ENCODE measurements at regions not wholly inside any gene's neighbourhood (a gene's known extent, or its start where the extent isn't known, plus 50 kb on each side); places are given as distances from the start of the nearest gene placed in this dataset.

DNA sequence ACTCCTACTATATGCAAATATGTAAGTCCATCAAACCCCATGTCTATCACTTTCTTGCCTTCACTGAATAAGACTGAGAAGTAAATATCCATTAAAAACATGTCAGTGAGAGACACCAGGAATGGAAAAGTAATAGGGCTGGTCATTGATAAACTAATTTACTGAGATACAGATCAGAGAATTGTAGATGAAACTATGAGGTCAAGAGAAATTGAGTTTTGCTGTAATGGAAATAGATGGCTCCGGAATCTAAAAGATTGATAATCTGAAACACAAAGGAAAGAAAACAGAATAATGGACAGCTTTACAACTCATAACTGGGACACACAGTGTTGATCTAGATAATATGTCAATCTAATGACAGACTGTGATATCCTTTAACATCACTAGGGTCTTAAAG, 1018.3 kb upstream of the RAG2 start:
- Mint-ChIP-seq H3K27ac (ENCODE audit: unreplicated experiment) (no peak overlapping the region), H3K36me3 (ENCODE audit: low read depth) (no peaks in the 10 kb centered on the region), H3K9me3 (ENCODE audit: low read depth) (peaks cover 3% of the 10 kb centered on the region), H3K4me1 (ENCODE audit: low read depth) (no peaks in the 10 kb centered on the region), H3K4me3 (ENCODE audit: unreplicated experiment) (no peak overlapping the region), H3K27me3 (ENCODE audit: low read depth) (no peaks in the 10 kb centered on the region)
- DNase-seq (ENCODE audit: low spot score) = no peak
- TF ChIP-seq, protein P1, sequence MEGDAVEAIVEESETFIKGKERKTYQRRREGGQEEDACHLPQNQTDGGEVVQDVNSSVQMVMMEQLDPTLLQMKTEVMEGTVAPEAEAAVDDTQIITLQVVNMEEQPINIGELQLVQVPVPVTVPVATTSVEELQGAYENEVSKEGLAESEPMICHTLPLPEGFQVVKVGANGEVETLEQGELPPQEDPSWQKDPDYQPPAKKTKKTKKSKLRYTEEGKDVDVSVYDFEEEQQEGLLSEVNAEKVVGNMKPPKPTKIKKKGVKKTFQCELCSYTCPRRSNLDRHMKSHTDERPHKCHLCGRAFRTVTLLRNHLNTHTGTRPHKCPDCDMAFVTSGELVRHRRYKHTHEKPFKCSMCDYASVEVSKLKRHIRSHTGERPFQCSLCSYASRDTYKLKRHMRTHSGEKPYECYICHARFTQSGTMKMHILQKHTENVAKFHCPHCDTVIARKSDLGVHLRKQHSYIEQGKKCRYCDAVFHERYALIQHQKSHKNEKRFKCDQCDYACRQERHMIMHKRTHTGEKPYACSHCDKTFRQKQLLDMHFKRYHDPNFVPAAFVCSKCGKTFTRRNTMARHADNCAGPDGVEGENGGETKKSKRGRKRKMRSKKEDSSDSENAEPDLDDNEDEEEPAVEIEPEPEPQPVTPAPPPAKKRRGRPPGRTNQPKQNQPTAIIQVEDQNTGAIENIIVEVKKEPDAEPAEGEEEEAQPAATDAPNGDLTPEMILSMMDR (IDR thresholded peaks at IDR 0.05) = no peak

DNA sequence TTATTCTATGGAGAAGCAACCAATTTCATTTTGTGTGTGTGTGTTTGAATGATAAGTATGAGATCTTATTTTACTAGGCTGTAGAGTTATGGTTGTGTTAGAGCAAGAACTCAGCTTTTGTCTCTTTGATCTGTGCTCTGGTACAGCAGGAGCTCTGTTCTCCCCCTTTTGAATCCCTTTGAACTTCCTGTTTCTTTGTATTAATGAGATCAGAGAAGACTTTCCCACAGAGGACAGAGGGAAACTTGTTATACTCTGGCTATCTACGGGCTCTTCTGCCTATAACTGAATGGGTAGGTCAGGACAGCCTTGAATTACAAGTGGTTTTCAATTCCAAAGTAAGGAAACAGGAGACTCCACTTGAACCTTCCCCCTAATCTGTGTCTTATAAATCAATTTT, 1015.0 kb upstream of the RAG2 start:
- Mint-ChIP-seq H3K27me3 (ENCODE audit: low read depth) (no peaks in the 10 kb centered on the region), H3K4me3 (ENCODE audit: unreplicated experiment) (no peak overlapping the region), H3K9me3 (ENCODE audit: low read depth) (no peaks in the 10 kb centered on the region), H3K4me1 (ENCODE audit: low read depth) (no peaks in the 10 kb centered on the region), H3K27ac (ENCODE audit: unreplicated experiment) (no peak overlapping the region), H3K36me3 (ENCODE audit: low read depth) (no peaks in the 10 kb centered on the region)
- no peak for DNase-seq (ENCODE audit: low spot score)
- TF ChIP-seq, protein P1 (IDR thresholded peaks at IDR 0.05) = no peak

DNA sequence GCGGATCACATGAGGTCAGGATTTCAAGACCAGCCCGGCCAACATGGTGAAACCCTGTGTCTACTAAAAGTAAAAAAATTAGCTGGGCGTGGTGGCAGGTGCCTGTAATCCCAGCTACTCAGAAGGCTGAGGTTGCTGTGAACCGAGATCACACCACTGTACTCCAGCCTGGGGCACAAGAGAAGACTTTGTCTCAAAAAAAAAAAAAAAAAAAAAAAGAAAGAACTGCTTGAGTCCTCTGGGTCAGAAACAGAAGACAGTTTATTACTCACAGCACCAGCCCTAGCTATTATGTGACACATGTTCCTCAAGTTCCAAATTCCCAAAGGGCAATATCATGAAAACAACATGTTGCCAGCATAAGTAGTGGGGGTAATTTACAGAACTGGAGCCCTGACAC, 1014.1 kb upstream of the RAG2 start:
- no peak for DNase-seq (ENCODE audit: low spot score)
- TF ChIP-seq, protein P1 (IDR thresholded peaks at IDR 0.05) = no peak
- Mint-ChIP-seq H3K4me1 (ENCODE audit: low read depth) (no peaks in the 10 kb centered on the region), H3K9me3 (ENCODE audit: low read depth) (no peaks in the 10 kb centered on the region), H3K4me3 (ENCODE audit: unreplicated experiment) (no peak overlapping the region), H3K27ac (ENCODE audit: unreplicated experiment) (no peak overlapping the region), H3K27me3 (ENCODE audit: low read depth) (no peaks in the 10 kb centered on the region), H3K36me3 (ENCODE audit: low read depth) (no peaks in the 10 kb centered on the region)

DNA sequence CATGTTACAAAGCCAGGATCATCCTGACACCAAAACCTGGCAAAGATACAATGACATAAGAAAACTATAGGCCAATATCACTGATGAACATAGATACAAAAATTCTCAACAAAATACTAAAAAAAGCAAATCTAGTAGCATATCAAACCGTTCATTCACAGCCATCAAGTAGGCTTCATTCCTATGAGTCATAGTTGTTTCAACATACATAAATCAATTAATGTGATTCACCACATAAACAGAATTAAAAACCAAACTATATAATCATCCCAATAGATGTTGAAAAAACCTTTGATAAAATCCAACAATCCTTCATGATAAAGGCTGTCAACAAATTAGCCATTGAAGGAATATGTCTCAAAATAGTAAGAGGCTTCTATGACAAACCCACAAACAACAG, 1007.2 kb upstream of the RAG2 start:
- Mint-ChIP-seq H3K36me3 (ENCODE audit: low read depth) (peaks cover 3% of the 10 kb centered on the region), H3K4me1 (ENCODE audit: low read depth) (no peaks in the 10 kb centered on the region), H3K27me3 (ENCODE audit: low read depth) (no peaks in the 10 kb centered on the region), H3K9me3 (ENCODE audit: low read depth) (peaks cover 34% of the 10 kb centered on the region), H3K4me3 (ENCODE audit: unreplicated experiment) (no peak overlapping the region), H3K27ac (ENCODE audit: unreplicated experiment) (no peak overlapping the region)
- TF ChIP-seq, protein P1 (IDR thresholded peaks at IDR 0.05) = no peak
- DNase-seq (ENCODE audit: low spot score) = no peak

DNA sequence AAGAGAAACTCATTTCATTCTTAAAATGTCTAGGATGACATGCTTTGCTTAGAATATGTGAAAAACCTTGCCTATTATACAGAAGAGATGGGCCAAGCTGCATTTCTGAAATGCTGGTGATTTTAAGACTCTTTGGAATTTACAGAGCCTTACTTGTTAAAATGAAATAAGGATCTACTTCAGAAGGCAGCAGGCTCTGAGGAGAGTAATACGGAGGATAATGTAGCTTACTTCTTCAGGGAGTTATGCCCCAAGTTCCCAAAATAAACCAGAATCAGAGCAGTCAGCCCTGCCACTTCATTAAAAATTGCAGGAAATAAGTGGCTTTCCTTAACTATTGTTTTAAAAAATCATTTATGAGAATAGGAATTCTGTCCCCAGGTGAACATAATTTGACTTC, 1000.3 kb upstream of the RAG2 start:
- Mint-ChIP-seq H3K9me3 (ENCODE audit: low read depth) (peaks cover 12% of the 10 kb centered on the region), H3K27ac (ENCODE audit: unreplicated experiment) (no peak overlapping the region), H3K4me1 (ENCODE audit: low read depth) (no peaks in the 10 kb centered on the region), H3K36me3 (ENCODE audit: low read depth) (peaks cover 2% of the 10 kb centered on the region), H3K4me3 (ENCODE audit: unreplicated experiment) (no peak overlapping the region), H3K27me3 (ENCODE audit: low read depth) (no peaks in the 10 kb centered on the region)
- TF ChIP-seq, protein P1 (IDR thresholded peaks at IDR 0.05) = no peak
- no peak for DNase-seq (ENCODE audit: low spot score)

All from chondrocyte (in vitro differentiated cells).